ENCODE measurements at regions not wholly inside any gene's neighbourhood (a gene's known extent, or its start where the extent isn't known, plus 50 kb on each side); places are given as distances from the start of the nearest gene placed in this dataset.

DNA sequence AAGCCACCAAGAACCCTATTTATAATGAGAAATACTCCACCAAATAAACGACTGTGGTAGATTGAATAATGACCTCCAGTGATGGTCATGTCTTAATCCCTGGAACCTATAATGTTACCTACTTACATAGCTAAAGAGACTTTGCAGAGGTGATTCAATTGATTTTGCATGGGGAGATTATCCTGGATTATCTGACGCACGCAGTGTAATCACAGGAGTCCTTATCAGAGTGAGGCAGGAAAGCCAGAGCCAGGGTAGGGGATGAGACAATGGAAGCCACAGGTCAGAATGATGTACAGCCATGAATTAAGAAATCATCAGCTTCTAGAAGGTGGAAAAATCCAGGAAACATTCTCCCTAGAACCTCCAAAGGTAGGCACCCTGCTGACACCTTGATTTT lies 286.4 kb upstream of the SP4 start:
- DNase-seq (ENCODE audit: insufficient read length, low spot score), result no peak
- no peak for FAIRE-seq
- no peak for TF ChIP-seq POLR2A (IDR thresholded peaks at IDR 0.05; ENCODE audit: low read depth, low read length)

DNA sequence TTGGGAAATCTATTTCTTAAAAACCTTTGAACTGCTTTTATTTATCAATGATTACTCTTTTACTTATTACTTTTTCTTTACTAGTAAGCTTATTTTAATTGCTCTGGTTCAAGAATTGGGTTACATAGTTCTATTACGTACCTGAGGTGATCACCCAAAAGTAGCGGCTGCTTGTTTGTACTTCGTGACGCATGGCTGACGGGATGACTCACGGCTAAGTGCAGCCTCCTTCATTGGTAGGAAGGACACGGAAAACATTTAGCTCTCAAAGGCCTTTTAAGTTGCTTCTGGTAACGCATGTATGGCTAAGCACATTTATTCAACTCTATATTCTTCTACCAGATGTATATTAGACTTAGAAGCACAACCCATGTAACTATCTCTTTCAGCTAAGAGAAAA lies 285.8 kb upstream of the SP4 start:
- FAIRE-seq (no peak), DNase-seq (ENCODE audit: insufficient read length, low spot score) (no peak)
- TF ChIP-seq POLR2A (IDR thresholded peaks at IDR 0.05; ENCODE audit: low read depth, low read length), result no peak

DNA sequence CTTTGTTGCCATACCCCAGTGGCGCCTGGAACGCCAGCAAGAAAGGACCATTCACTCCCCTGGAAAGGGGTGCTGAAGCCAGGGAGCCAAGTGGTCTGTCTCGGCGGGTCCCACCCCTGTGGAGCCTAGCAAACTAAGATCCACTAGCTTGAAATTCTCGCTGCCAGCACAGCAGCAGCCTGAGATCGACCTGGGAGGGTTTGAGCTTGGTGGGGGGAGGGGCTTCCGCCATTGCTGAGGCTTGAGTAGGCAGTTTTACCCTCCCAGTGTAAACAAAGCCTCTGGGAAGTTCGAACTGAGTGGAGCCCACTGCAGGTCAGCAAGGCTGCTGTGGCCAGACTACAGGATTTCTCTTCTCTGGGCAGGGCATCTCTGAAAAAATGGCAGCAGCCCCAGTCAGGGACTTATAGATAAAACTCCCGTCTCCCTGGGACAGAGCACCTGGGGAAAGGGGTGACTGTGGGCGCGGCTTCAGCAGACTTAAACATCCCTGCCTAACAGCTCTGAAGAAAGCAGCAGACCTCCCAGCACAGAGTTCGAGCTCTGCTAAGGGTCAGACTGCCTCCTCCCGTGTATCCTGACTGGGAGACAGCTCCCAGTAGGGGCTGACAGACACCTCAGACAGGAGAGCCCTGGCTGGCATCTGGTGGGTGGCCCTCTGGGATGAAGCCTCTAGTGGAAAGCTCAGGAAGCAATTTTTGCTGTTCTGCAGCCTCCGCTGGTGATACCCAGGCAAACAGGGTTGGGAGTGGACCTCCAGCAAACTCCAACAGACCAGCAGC lies 281.1 kb upstream of the SP4 start:
- DNase-seq (ENCODE audit: insufficient read length, low spot score) (no peak), FAIRE-seq (no peak)
- TF ChIP-seq POLR2A (IDR thresholded peaks at IDR 0.05; ENCODE audit: low read depth, low read length), result no peak

DNA sequence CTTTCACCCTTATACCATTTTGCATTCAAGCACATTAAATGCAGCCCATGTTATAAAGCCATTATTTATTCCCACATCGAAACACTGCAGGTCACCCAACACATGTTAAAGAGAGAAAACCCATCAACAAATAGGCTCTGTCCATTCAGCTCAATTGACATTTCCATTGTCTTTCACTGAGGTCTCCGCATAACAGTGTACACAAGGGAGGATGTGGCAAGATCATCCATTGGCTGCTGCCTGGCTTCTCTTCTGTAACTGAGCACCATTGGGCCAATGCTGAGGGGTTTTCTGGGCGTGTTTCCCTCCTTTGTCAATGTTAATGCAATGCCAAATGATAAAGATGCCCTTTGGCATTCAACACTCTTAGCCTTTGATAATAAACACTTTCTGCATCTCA lies 278.1 kb upstream of the SP4 start:
- FAIRE-seq (no peak), DNase-seq (ENCODE audit: insufficient read length, low spot score) (no peak)
- TF ChIP-seq POLR2A (IDR thresholded peaks at IDR 0.05; ENCODE audit: low read depth, low read length), result no peak

DNA sequence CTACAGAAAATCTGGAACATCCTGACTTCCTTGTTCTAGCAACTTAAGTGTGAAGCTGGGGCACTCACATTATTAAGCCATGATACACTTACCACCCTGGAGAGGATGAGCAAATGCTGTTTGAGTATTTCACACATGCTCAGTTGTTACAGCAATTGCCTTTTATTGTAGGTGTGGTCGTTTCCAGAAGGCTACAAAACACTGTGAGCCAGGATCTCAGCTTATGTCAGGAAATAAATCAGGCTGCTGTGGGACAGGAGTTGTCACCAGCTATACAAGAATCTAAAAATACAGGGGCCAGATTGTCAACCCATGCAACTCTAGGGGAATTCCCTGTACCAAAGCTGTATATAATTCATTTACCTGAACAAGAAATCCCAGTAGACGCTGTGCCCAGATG lies 273.3 kb upstream of the SP4 start:
- TF ChIP-seq POLR2A (IDR thresholded peaks at IDR 0.05; ENCODE audit: low read depth, low read length), result no peak
- FAIRE-seq, result no peak

DNA sequence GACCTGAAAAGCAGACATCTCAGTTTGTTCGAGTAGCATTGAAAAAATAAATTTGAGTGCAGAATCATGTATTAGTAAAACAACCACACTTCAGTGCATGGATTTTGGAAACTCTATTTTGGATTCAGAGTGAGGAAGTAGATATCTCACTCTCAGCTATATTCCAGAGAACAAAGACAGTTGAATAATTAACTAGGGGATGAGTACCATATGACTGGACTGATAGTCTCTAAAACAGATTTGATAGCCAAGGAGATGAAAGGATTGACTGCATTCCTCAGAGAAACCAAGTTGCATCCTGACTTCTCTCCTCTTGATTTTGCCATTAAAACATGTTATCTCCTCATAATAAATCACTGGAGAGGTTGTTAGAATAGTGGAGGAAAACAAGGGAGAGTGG lies 268.4 kb upstream of the SP4 start:
- DNase-seq (ENCODE audit: insufficient read length, low spot score), result no peak
- no peak for TF ChIP-seq POLR2A (IDR thresholded peaks at IDR 0.05; ENCODE audit: low read depth, low read length)
- FAIRE-seq, result no peak

More for the DNA sequence above, 273.3 kb upstream of the SP4 start:
- DNase-seq (ENCODE audit: insufficient read length, low spot score), result no peak

DNA sequence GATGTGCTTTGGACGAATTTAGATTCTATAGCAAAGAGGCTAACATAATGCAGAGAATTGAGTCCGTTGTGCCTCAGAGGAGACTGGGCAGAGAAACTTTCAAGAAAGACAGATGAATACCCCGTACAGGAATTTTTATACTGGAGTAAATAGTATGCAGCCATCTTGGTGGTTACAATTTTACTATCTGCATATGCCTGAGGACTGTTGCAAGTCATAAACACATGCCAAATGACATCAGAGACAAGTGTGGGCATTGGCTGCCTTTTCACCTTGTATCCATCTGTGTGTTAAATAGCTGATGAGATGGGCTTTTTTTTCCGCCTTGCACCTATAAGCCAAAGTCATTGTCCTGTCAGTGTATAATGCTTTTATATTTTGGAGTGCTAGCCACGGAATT lies 267.5 kb upstream of the SP4 start:
- DNase-seq (ENCODE audit: insufficient read length, low spot score), result no peak
- no peak for TF ChIP-seq POLR2A (IDR thresholded peaks at IDR 0.05; ENCODE audit: low read depth, low read length)
- FAIRE-seq, result no peak

DNA sequence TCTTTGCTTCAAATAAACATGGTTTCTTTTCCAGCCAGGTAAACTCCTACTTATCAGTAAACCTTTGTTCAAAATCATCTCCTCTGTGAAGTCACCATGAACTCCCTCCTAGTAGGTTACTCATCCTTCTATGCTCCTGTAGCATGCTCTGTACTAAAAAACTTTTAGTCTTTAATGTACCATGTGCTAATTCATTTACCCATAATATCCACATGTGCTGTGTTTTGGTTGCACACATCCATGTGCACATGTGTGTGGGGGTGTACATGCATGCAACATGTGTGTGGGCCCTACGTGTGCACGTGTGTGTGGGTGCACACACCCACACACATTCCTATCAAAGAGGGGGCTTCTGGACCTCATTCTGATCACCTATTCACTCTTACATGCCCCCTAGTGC lies 259.9 kb upstream of the SP4 start:
- FAIRE-seq, result no peak
- TF ChIP-seq POLR2A (IDR thresholded peaks at IDR 0.05; ENCODE audit: low read depth, low read length), result no peak
- no peak for DNase-seq (ENCODE audit: insufficient read length, low spot score)

DNA sequence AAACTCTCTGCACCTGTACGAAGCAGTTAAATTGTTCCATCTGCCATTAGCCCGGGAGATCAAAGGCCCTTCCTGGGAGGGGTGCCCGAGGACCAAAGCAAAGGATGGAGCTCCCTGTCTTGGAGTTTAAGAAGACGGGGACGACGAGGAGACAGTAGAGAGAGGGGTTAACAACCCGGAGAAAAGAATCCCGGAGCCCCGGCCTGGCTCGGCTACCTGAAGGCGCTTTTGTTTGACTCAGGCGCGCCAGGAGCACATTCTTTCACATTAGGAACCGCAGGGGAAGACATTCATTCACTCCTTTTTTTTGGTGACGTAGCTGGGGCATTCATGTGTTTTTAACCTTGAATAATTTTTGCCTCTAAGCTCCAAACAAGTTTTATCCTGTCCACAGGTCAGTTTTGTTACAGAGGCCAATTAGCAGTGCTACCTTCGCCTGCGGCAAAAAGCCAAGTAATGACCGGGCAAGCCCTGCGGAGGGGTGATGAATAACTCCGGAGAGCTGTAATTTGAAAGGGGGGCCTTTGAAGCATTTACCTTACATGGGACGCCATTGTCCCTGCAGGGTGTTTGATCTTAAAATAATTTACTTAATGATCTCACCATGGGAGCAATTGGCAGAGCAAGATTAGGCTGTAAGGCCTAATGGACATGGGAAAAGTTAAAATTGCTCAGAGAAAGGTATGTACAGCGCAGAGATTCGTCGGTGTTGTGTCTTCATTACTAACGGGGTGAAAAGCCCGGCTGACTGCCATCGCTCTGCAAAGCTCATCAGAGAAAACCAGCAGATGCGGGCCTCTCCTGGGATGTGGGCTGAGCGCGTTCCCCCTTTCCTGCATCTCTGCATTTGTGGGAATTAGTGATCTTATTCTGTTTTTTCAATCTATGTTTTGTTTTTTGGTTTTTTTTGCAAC lies 258.0 kb upstream of the SP4 start:
- TF ChIP-seq POLR2A (IDR thresholded peaks at IDR 0.05; ENCODE audit: low read depth, low read length), result no peak
- FAIRE-seq, result no peak

DNA sequence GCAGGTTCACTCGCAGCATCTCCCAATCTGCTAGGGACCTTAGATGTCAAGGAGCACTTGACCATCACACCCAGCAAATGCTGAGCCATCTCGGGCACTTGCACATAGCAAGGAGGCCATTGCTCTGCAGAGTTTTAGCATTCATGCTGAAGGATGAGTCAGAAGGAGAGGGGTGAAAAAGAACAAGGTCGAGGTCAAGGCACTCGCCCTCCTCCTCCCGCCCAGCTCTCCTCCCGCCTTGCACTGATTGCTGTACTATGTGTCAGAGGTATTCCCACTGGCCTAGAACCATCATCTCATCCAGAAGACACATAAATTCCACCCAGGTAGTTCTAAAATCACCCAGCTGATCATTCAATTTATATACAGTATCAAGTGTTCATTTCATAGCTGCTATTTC lies 255.1 kb upstream of the SP4 start:
- no peak for TF ChIP-seq POLR2A (IDR thresholded peaks at IDR 0.05; ENCODE audit: low read depth, low read length)
- FAIRE-seq, result no peak
- DNase-seq (ENCODE audit: insufficient read length, low spot score), result no peak

More for the DNA sequence above, 258.0 kb upstream of the SP4 start:
- DNase-seq (ENCODE audit: insufficient read length, low spot score), result no peak

DNA sequence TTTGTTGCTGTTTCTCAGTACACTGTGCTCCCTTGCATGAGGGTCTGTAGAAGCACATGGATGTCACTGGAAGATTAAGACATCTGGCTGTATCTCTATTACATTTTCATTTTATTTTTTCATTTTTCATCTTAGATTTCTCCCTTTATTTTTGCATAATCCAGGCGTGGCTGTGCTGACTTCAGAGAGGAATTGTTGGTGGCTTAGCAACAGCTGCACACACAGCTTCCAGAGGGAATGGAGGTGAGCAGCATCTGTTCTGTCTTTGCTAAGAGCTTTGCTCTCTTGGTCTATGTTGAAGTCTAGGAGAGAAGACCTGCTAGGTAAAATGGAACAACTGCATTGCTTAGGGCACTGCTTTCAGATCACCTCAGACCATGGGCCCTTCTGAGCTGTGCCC lies 254.4 kb upstream of the SP4 start:
- DNase-seq (ENCODE audit: insufficient read length, low spot score), result no peak
- FAIRE-seq, result no peak
- TF ChIP-seq POLR2A (IDR thresholded peaks at IDR 0.05; ENCODE audit: low read depth, low read length), result no peak

DNA sequence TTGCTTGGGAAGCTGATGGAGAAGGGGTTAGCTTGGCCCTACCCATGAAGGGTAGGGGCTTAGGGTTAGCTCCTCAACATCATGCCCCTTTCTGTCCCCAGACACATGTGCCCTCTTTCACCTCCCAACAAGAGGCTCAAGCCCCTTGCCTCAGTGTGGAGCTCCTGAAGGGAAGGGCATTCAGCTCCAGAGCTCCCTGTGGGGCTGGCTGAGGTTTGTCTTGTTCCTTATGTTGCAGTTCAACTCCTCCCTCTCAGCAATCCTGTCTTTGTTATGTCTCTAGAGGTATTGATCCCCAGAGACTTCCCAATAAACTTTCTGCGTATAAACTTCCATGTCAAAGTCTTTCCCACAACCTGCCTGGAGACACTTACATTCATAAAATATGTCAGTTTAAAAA lies 252.2 kb upstream of the SP4 start:
- no peak for FAIRE-seq
- TF ChIP-seq POLR2A (IDR thresholded peaks at IDR 0.05; ENCODE audit: low read depth, low read length), result no peak
- no peak for DNase-seq (ENCODE audit: insufficient read length, low spot score)

DNA sequence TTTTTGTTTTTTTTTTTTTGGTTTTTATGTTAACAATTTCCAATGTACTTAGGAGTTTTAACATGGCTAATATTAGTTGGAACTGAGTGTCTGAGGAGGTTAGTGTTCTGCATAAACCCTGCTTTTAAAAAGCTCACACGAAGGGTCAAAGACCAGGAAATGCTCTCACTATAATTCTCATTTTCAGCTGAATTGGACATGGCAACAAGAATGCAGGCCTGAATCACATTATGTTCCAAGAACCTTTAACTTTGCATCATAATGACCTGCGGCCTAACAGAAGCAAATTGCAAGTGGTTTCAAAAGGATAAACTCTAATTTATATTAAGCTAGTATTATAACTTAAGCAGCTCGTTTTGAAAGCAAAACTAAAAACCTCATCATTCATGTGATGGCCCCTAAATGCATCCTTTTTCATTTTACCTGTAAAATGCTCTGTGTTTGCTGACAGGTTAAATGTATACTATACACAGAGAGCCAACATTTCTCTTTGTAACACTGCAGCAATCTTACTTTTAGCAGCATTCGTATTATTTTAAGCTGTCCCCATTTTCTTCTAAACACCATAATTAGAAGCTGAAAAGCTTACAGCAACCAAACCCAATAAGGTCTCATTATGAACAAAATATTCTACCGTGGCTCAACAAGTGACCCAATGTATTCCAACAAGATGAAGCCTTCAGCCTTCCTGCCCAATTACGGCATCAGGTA lies 242.8 kb upstream of the SP4 start:
- FAIRE-seq (no peak), DNase-seq (ENCODE audit: insufficient read length, low spot score) (no peak)
- no peak for TF ChIP-seq POLR2A (IDR thresholded peaks at IDR 0.05; ENCODE audit: low read depth, low read length)

DNA sequence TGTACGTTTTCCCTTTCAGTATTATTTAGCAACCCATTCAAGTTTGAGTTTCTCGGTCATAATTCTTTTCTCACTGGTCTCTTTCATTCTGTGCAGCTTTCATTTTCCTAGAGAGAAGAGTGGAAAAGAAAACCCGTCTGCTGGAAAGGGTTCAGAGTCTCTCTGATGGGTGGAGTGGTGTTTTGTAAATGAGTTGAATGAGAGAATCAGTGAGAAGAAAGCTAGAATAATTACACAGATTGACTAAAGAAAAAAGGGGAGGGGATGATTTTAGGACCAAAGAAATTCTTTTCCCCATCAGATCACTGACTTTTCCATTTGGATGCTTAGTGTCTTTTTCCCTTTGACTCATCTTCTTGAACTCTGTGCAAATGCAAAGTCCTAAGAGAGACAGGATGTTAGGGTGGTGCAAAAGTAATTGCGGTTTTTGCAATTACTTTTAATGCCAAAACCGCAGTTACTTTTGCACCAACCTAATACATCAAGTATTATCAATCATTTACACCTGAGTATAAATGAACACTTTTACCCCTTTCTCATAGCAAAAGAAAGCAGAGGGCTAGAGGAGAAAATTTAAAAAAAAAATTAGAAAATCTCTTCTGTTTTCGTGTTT lies 242.1 kb upstream of the SP4 start:
- DNase-seq (ENCODE audit: insufficient read length, low spot score) (no peak), FAIRE-seq (no peak)
- TF ChIP-seq POLR2A (IDR thresholded peaks at IDR 0.05; ENCODE audit: low read depth, low read length), result no peak
